GM23338 (cell line): ENCODE measurements at regions not wholly inside any gene's neighbourhood (a gene's known extent, or its start where the extent isn't known, plus 50 kb on each side); places are given as distances from the start of the nearest gene placed in this dataset.

Experiments used
- CREB1 ChIP-seq: fragments of 250-450 bp; sonication (Bioruptor Pico); IDR thresholded peaks from 2 replicates; pipeline ENCODE4 v1.5.0; 2020; ENCODE audit warnings: low read depth, mild to moderate bottlenecking, moderate library complexity
- EZH2 ChIP-seq: fragments of 200-600 bp; sonication (generic); IDR thresholded peaks from one replicate; pipeline ENCODE4 v1.8.0; 2017; ENCODE audit warnings: antibody characterized with exemption, mild to moderate bottlenecking, low read depth; ENCODE audit not compliant: unreplicated experiment
- EZH2phosphoT487 ChIP-seq: fragments of 200-600 bp; sonication (generic); IDR thresholded peaks from one replicate; pipeline ENCODE4 v1.8.1; 2018; ENCODE audit warnings: antibody characterized with exemption; ENCODE audit not compliant: unreplicated experiment
- JUNB ChIP-seq: IDR thresholded peaks from one replicate; pipeline ENCODE4 v1.6.1; 2016; ENCODE audit warnings: antibody characterized with exemption; ENCODE audit not compliant: unreplicated experiment
- NANOG ChIP-seq: IDR thresholded peaks from 2 replicates; pipeline ENCODE4 v1.6.1; 2016; ENCODE audit warnings: antibody characterized with exemption, borderline replicate concordance
- REST ChIP-seq: IDR thresholded peaks from one replicate; pipeline ENCODE4 v1.6.1; 2018; ENCODE audit warnings: antibody characterized with exemption; ENCODE audit not compliant: unreplicated experiment
- STAT1 ChIP-seq: IDR thresholded peaks from one replicate; pipeline ENCODE4 v1.6.1; 2016; ENCODE audit warnings: antibody characterized with exemption; ENCODE audit not compliant: unreplicated experiment
- ZNF114 ChIP-seq: fragments of 250-450 bp; sonication (Bioruptor Pico); IDR thresholded peaks from 2 replicates; pipeline ENCODE4 v1.5.0; 2020; ENCODE audit warnings: mild to moderate bottlenecking, moderate library complexity
- ZNF331 ChIP-seq: fragments of 250-450 bp; sonication (Bioruptor Pico); IDR thresholded peaks from 2 replicates; pipeline ENCODE4 v1.5.0; 2020; ENCODE audit warnings: low read depth, mild to moderate bottlenecking, moderate library complexity
- TF ChIP-seq, protein P1 (sequence below): fragments of 250-450 bp; sonication (Bioruptor Pico); IDR thresholded peaks from 2 replicates; pipeline ENCODE4 v1.5.0; 2020; ENCODE audit warnings: mild to moderate bottlenecking, moderate library complexity
- TF ChIP-seq, protein P2 (sequence below), 2 experiments: fragments of 200-600 bp in 1 of 2; sonication (generic) in 1 of 2; conservative IDR thresholded peaks; 2 replicates each; pipeline versions ENCODE4 v1.5.1 to v1.6.1; 2016 to 2017; ENCODE audit warnings: antibody characterized with exemption in 2 of 2, low read depth in 2 of 2, mild to moderate bottlenecking in 2 of 2, moderate library complexity in 1 of 2

GRCh38 chr7:96837593-96837992 is 127.9 kb upstream of the SEM1 start (continued):
- TF ChIP-seq, protein P1, sequence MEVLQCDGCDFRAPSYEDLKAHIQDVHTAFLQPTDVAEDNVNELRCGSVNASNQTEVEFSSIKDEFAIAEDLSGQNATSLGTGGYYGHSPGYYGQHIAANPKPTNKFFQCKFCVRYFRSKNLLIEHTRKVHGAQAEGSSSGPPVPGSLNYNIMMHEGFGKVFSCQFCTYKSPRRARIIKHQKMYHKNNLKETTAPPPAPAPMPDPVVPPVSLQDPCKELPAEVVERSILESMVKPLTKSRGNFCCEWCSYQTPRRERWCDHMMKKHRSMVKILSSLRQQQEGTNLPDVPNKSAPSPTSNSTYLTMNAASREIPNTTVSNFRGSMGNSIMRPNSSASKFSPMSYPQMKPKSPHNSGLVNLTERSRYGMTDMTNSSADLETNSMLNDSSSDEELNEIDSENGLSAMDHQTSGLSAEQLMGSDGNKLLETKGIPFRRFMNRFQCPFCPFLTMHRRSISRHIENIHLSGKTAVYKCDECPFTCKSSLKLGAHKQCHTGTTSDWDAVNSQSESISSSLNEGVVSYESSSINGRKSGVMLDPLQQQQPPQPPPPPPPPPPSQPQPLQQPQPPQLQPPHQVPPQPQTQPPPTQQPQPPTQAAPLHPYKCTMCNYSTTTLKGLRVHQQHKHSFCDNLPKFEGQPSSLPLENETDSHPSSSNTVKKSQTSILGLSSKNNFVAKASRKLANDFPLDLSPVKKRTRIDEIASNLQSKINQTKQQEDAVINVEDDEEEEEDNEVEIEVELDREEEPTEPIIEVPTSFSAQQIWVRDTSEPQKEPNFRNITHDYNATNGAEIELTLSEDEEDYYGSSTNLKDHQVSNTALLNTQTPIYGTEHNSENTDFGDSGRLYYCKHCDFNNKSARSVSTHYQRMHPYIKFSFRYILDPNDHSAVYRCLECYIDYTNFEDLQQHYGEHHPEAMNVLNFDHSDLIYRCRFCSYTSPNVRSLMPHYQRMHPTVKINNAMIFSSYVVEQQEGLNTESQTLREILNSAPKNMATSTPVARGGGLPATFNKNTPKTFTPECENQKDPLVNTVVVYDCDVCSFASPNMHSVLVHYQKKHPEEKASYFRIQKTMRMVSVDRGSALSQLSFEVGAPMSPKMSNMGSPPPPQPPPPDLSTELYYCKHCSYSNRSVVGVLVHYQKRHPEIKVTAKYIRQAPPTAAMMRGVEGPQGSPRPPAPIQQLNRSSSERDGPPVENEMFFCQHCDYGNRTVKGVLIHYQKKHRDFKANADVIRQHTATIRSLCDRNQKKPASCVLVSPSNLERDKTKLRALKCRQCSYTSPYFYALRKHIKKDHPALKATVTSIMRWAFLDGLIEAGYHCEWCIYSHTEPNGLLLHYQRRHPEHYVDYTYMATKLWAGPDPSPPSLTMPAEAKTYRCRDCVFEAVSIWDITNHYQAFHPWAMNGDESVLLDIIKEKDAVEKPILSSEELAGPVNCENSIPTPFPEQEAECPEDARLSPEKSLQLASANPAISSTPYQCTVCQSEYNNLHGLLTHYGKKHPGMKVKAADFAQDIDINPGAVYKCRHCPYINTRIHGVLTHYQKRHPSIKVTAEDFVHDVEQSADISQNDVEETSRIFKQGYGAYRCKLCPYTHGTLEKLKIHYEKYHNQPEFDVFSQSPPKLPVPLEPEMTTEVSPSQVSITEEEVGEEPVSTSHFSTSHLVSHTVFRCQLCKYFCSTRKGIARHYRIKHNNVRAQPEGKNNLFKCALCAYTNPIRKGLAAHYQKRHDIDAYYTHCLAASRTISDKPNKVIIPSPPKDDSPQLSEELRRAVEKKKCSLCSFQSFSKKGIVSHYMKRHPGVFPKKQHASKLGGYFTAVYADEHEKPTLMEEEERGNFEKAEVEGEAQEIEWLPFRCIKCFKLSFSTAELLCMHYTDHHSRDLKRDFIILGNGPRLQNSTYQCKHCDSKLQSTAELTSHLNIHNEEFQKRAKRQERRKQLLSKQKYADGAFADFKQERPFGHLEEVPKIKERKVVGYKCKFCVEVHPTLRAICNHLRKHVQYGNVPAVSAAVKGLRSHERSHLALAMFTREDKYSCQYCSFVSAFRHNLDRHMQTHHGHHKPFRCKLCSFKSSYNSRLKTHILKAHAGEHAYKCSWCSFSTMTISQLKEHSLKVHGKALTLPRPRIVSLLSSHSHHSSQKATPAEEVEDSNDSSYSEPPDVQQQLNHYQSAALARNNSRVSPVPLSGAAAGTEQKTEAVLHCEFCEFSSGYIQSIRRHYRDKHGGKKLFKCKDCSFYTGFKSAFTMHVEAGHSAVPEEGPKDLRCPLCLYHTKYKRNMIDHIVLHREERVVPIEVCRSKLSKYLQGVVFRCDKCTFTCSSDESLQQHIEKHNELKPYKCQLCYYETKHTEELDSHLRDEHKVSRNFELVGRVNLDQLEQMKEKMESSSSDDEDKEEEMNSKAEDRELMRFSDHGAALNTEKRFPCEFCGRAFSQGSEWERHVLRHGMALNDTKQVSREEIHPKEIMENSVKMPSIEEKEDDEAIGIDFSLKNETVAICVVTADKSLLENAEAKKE (CRISPR knock-in tag), result no peak
- TF ChIP-seq NANOG (no peak), EZH2 (no peak), REST (no peak), ZNF331 (CRISPR knock-in tag) (no peak), ZNF114 (CRISPR knock-in tag) (no peak), STAT1 (no peak), JUNB (no peak), CREB1 (CRISPR knock-in tag) (no peak), EZH2phosphoT487 (no peak)
- TF ChIP-seq, protein P2, sequence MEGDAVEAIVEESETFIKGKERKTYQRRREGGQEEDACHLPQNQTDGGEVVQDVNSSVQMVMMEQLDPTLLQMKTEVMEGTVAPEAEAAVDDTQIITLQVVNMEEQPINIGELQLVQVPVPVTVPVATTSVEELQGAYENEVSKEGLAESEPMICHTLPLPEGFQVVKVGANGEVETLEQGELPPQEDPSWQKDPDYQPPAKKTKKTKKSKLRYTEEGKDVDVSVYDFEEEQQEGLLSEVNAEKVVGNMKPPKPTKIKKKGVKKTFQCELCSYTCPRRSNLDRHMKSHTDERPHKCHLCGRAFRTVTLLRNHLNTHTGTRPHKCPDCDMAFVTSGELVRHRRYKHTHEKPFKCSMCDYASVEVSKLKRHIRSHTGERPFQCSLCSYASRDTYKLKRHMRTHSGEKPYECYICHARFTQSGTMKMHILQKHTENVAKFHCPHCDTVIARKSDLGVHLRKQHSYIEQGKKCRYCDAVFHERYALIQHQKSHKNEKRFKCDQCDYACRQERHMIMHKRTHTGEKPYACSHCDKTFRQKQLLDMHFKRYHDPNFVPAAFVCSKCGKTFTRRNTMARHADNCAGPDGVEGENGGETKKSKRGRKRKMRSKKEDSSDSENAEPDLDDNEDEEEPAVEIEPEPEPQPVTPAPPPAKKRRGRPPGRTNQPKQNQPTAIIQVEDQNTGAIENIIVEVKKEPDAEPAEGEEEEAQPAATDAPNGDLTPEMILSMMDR (conservative IDR thresholded peaks at IDR 0.05; ENCODE audit: low read depth in 2 of 2), result no peak
